WTC11 (cell line): ENCODE measurements at regions not wholly inside any gene's neighbourhood (a gene's known extent, or its start where the extent isn't known, plus 50 kb on each side); places are given as distances from the start of the nearest gene placed in this dataset.

Experiments used
- ATAC-seq: fragments of 200-7000 bp; cut with Tn5 transposase; 2 replicates; pipeline ENCODE4 v1.10.0; 2021; ENCODE audit warnings: mild to moderate bottlenecking, moderate library complexity
- CTCF ChIA-PET: fragments of 300-600 bp; sonication (Branson Sonifier 250); formaldehyde crosslinking; loops from one replicate; lab custom pipeline; 2021; ENCODE audit warnings: antibody characterized with exemption; lab: Charles Lee
- POLR2A ChIA-PET: fragments of 350-600 bp; sonication (Branson Sonifier 250); formaldehyde crosslinking; loops from one replicate; lab custom pipeline; 2021; ENCODE audit warnings: antibody characterized with exemption; lab: Charles Lee
- DNase-seq: peaks from one replicate; pipeline ENCODE4 v3.0.0; 2021; ENCODE audit warnings: low spot score
- H3K27ac Mint-ChIP-seq: 2 replicates; pipeline ENCODE4 v1.8.0; 2021; ENCODE audit warnings: mixed read lengths
- H3K27me3 Mint-ChIP-seq: 2 replicates; pipeline ENCODE4 v1.8.0; 2021; ENCODE audit warnings: low read depth, mild to moderate bottlenecking, moderate library complexity, mixed read lengths
- H3K36me3 Mint-ChIP-seq: 2 replicates; pipeline ENCODE4 v1.8.0; 2021; ENCODE audit warnings: mixed read lengths
- H3K4me1 Mint-ChIP-seq: 2 replicates; pipeline ENCODE4 v1.8.0; 2022; ENCODE audit warnings: mixed read lengths
- H3K4me3 Mint-ChIP-seq: 2 replicates; pipeline ENCODE4 v1.8.0; 2021; ENCODE audit warnings: mild to moderate bottlenecking, moderate library complexity, mixed read lengths
- H3K9me3 Mint-ChIP-seq: 2 replicates; pipeline ENCODE4 v1.8.0; 2021; ENCODE audit warnings: mixed read lengths
- CREB1 ChIP-seq: sonication (generic); formaldehyde crosslinking; IDR thresholded peaks from 2 replicates; pipeline ENCODE4 v1.8.0; 2023; ENCODE audit warnings: mild to moderate bottlenecking, missing genetic modification reagents
- CREM ChIP-seq: sonication (generic); formaldehyde crosslinking; IDR thresholded peaks from 2 replicates; pipeline ENCODE4 v1.8.1; 2022; ENCODE audit warnings: mild to moderate bottlenecking, missing genetic modification reagents, moderate library complexity
- ELF4 ChIP-seq: sonication (generic); formaldehyde crosslinking; IDR thresholded peaks from 2 replicates; pipeline ENCODE4 v1.8.1; 2022; ENCODE audit warnings: low read depth, mild to moderate bottlenecking, moderate library complexity, missing genetic modification reagents
- IRF2 ChIP-seq: sonication (generic); formaldehyde crosslinking; IDR thresholded peaks from 2 replicates; pipeline ENCODE4 v1.8.0; 2022; ENCODE audit warnings: low read depth, missing genetic modification reagents, borderline replicate concordance
- NFYB ChIP-seq: sonication (generic); formaldehyde crosslinking; conservative IDR thresholded peaks from 2 replicates; pipeline ENCODE4 v1.8.0; 2022; ENCODE audit warnings: low read depth, missing genetic modification reagents
- NR1H2 ChIP-seq: sonication (generic); formaldehyde crosslinking; IDR thresholded peaks from 2 replicates; pipeline ENCODE4 v1.9.0; 2021; ENCODE audit warnings: mild to moderate bottlenecking, moderate library complexity, missing genetic modification reagents
- PREB ChIP-seq: sonication (generic); formaldehyde crosslinking; IDR thresholded peaks from 2 replicates; pipeline ENCODE4 v1.8.1; 2022; ENCODE audit warnings: mild to moderate bottlenecking, missing genetic modification reagents, moderate library complexity, borderline replicate concordance
- SMAD3 ChIP-seq: sonication (generic); formaldehyde crosslinking; IDR thresholded peaks from 2 replicates; pipeline ENCODE4 v1.8.0; 2022; ENCODE audit warnings: missing genetic modification reagents, mild to moderate bottlenecking, borderline replicate concordance
- SOX15 ChIP-seq: fragments of 250-450 bp; sonication (Bioruptor Pico); IDR thresholded peaks from 2 replicates; pipeline ENCODE4 v1.9.0; 2021; ENCODE audit warnings: mild to moderate bottlenecking
- USF1 ChIP-seq: sonication (generic); formaldehyde crosslinking; IDR thresholded peaks from 2 replicates; pipeline ENCODE4 v1.8.0; 2022; ENCODE audit warnings: mild to moderate bottlenecking, missing genetic modification reagents
- ZBTB21 ChIP-seq: sonication (generic); formaldehyde crosslinking; IDR thresholded peaks from 2 replicates; pipeline ENCODE4 v1.8.1; 2023; ENCODE audit warnings: mild to moderate bottlenecking, missing genetic modification reagents, borderline replicate concordance
- ZMAT4 ChIP-seq: fragments of 250-450 bp; sonication (Bioruptor Pico); IDR thresholded peaks from 2 replicates; pipeline ENCODE4 v1.9.0; 2021; ENCODE audit warnings: mild to moderate bottlenecking
- ZNF219 ChIP-seq: sonication (generic); formaldehyde crosslinking; IDR thresholded peaks from 2 replicates; pipeline ENCODE4 v1.8.0; 2023; ENCODE audit warnings: missing genetic modification reagents, mild to moderate bottlenecking, borderline replicate concordance
- ZNF281 ChIP-seq: sonication (generic); formaldehyde crosslinking; IDR thresholded peaks from 2 replicates; pipeline ENCODE4 v1.8.0; 2023; ENCODE audit warnings: mild to moderate bottlenecking, missing genetic modification reagents
- ZNF423 ChIP-seq: fragments of 250-450 bp; sonication (Bioruptor Pico); IDR thresholded peaks from 2 replicates; pipeline ENCODE4 v2.1.2; 2022; ENCODE audit warnings: mild to moderate bottlenecking, moderate library complexity
- TF ChIP-seq, protein P1 (sequence below): sonication (generic); formaldehyde crosslinking; IDR thresholded peaks from 2 replicates; pipeline ENCODE4 v1.8.0; 2022; ENCODE audit warnings: missing genetic modification reagents
- TF ChIP-seq, protein P2 (sequence below): sonication (generic); formaldehyde crosslinking; IDR thresholded peaks from 2 replicates; pipeline ENCODE4 v1.8.1; 2023; ENCODE audit warnings: mild to moderate bottlenecking, missing genetic modification reagents, moderate library complexity
- TF ChIP-seq, protein P3 (sequence below): fragments of 250-450 bp; sonication (Bioruptor Pico); IDR thresholded peaks from 2 replicates; pipeline ENCODE4 v1.9.0; 2021; ENCODE audit warnings: moderate library complexity, mild to moderate bottlenecking, inconsistent platforms, borderline replicate concordance
- TF ChIP-seq, protein P4 (sequence below): sonication (generic); formaldehyde crosslinking; IDR thresholded peaks from 2 replicates; pipeline ENCODE4 v1.8.1; 2022; ENCODE audit warnings: low read depth, missing genetic modification reagents, borderline replicate concordance
- TF ChIP-seq, protein P5 (sequence below): sonication (generic); formaldehyde crosslinking; IDR thresholded peaks from 2 replicates; pipeline ENCODE4 v1.8.0; 2022; ENCODE audit warnings: mild to moderate bottlenecking, missing genetic modification reagents

DNA sequence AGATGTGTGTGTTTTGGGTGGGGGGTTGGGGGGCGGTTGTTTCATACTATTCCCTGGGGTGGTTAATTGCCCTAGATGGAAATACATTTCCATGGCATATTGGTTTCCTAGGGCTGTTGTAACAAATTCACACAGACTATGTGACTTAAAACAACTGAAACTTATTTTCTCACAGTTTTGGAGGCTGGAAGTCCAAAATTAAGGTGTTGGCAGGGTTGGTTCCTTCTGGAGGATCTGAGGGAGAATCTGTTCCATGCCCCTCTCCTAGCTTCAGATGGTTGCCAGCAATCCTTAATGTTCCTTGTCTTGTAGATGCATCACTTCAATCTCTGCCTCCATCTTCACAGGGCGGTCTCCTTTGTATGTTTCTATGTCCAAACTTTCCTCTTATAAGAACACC is 353.7 kb upstream of the ACTBL2 start:
- no peak for TF ChIP-seq PREB
- no peak for TF ChIP-seq NFYB (CRISPR knock-in tag)
- no peak for TF ChIP-seq ZNF219 (CRISPR knock-in tag)
- TF ChIP-seq, protein P1, sequence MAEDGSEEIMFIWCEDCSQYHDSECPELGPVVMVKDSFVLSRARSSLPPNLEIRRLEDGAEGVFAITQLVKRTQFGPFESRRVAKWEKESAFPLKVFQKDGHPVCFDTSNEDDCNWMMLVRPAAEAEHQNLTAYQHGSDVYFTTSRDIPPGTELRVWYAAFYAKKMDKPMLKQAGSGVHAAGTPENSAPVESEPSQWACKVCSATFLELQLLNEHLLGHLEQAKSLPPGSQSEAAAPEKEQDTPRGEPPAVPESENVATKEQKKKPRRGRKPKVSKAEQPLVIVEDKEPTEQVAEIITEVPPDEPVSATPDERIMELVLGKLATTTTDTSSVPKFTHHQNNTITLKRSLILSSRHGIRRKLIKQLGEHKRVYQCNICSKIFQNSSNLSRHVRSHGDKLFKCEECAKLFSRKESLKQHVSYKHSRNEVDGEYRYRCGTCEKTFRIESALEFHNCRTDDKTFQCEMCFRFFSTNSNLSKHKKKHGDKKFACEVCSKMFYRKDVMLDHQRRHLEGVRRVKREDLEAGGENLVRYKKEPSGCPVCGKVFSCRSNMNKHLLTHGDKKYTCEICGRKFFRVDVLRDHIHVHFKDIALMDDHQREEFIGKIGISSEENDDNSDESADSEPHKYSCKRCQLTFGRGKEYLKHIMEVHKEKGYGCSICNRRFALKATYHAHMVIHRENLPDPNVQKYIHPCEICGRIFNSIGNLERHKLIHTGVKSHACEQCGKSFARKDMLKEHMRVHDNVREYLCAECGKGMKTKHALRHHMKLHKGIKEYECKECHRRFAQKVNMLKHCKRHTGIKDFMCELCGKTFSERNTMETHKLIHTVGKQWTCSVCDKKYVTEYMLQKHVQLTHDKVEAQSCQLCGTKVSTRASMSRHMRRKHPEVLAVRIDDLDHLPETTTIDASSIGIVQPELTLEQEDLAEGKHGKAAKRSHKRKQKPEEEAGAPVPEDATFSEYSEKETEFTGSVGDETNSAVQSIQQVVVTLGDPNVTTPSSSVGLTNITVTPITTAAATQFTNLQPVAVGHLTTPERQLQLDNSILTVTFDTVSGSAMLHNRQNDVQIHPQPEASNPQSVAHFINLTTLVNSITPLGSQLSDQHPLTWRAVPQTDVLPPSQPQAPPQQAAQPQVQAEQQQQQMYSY (CRISPR knock-in tag) = no peak
- no peak for TF ChIP-seq SOX15 (CRISPR knock-in tag)
- TF ChIP-seq SMAD3 (CRISPR knock-in tag) = no peak
- TF ChIP-seq ZNF281 (CRISPR knock-in tag) = no peak
- TF ChIP-seq CREB1 (CRISPR knock-in tag) = no peak
- no peak for TF ChIP-seq NR1H2
- no peak for TF ChIP-seq CREM (CRISPR knock-in tag)
- no peak for TF ChIP-seq ZMAT4 (CRISPR knock-in tag)
- TF ChIP-seq IRF2 (CRISPR knock-in tag) = no peak
- TF ChIP-seq, protein P2, sequence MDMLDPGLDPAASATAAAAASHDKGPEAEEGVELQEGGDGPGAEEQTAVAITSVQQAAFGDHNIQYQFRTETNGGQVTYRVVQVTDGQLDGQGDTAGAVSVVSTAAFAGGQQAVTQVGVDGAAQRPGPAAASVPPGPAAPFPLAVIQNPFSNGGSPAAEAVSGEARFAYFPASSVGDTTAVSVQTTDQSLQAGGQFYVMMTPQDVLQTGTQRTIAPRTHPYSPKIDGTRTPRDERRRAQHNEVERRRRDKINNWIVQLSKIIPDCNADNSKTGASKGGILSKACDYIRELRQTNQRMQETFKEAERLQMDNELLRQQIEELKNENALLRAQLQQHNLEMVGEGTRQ (CRISPR knock-in tag) = no peak
- TF ChIP-seq, protein P3, sequence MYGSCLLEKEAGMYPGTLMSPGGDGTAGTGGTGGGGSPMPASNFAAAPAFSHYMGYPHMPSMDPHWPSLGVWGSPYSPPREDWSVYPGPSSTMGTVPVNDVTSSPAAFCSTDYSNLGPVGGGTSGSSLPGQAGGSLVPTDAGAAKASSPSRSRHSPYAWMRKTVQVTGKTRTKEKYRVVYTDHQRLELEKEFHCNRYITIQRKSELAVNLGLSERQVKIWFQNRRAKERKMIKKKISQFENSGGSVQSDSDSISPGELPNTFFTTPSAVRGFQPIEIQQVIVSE (CRISPR knock-in tag) = no peak
- no peak for TF ChIP-seq ELF4 (CRISPR knock-in tag)
- TF ChIP-seq ZNF423 (CRISPR knock-in tag) = no peak
- TF ChIP-seq USF1 = no peak
- no peak for TF ChIP-seq ZBTB21
- TF ChIP-seq, protein P4, sequence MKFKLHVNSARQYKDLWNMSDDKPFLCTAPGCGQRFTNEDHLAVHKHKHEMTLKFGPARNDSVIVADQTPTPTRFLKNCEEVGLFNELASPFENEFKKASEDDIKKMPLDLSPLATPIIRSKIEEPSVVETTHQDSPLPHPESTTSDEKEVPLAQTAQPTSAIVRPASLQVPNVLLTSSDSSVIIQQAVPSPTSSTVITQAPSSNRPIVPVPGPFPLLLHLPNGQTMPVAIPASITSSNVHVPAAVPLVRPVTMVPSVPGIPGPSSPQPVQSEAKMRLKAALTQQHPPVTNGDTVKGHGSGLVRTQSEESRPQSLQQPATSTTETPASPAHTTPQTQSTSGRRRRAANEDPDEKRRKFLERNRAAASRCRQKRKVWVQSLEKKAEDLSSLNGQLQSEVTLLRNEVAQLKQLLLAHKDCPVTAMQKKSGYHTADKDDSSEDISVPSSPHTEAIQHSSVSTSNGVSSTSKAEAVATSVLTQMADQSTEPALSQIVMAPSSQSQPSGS (CRISPR knock-in tag) = no peak
- TF ChIP-seq, protein P5, sequence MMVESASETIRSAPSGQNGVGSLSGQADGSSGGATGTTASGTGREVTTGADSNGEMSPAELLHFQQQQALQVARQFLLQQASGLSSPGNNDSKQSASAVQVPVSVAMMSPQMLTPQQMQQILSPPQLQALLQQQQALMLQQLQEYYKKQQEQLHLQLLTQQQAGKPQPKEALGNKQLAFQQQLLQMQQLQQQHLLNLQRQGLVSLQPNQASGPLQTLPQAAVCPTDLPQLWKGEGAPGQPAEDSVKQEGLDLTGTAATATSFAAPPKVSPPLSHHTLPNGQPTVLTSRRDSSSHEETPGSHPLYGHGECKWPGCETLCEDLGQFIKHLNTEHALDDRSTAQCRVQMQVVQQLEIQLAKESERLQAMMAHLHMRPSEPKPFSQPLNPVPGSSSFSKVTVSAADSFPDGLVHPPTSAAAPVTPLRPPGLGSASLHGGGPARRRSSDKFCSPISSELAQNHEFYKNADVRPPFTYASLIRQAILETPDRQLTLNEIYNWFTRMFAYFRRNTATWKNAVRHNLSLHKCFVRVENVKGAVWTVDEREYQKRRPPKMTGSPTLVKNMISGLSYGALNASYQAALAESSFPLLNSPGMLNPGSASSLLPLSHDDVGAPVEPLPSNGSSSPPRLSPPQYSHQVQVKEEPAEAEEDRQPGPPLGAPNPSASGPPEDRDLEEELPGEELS (CRISPR knock-in tag) = no peak
- Mint-ChIP-seq H3K36me3 (peaks cover 27% of the 10 kb centered on the region), H3K27ac (no peak overlapping the region), H3K4me3 (no peak overlapping the region), H3K4me1 (peaks cover 34% of the 10 kb centered on the region), H3K9me3 (peaks cover 18% of the 10 kb centered on the region), H3K27me3 (no peaks in the 10 kb centered on the region)
- ChIA-PET CTCF (interaction anchor here (0.6 kb wide), 1 partner anchor 337 kb away, joined by 3 read pairs; no protein-coding TSS in a partner anchor), POLR2A (no interaction called here)
- DNase-seq = no peak
- no peak for ATAC-seq
